ENCODE measurements at regions not wholly inside any gene's neighbourhood (a gene's known extent, or its start where the extent isn't known, plus 50 kb on each side); places are given as distances from the start of the nearest gene placed in this dataset.

DNA sequence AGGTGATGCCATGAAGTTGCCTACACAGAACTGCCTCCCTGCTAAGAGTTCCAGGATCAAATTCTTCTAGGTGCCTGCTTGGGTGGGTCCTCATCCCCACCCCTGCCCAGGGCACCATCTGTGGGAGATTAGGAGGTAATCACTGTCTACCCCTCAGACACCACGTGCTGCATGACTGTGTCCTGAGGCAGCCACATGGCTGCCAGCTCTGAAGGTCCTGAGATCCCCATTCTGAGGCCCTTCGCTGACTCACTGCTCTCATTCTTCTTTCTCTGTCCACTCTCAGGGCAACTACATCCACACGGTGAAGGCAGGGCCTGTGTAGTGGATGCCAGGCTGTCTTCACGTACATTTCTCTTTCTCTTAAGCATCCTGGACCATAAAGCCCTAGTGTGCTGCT is 222.9 kb upstream of the ANKRD55 start:
- no peaks in the 10 kb centered on the region for H3K36me3 ChIP-seq
- H3K4me3 ChIP-seq, result no peak overlapping the region
- H3K9me3 ChIP-seq, result no peaks in the 10 kb centered on the region
- DNase-seq (ENCODE audit: extremely low spot score), result no peak
- H3K27me3 ChIP-seq, result no peaks in the 10 kb centered on the region
- intact Hi-C loops (cut with DNase I), result no loop called here
- peaks cover 12 to 20% (median 17%) of the 10 kb centered on the region in 4 donors for H3K4me1 ChIP-seq
- 92% methylated on average over 4 of the region's 4 CpGs for WGBS
- TF ChIP-seq POLR2AphosphoS5 (IDR thresholded peaks at IDR 0.05), result no peak
- no peak for TF ChIP-seq POLR2A (IDR thresholded peaks at IDR 0.05; ENCODE audit: low read depth)
- no peak for TF ChIP-seq EP300 (IDR thresholded peaks at IDR 0.05)
- TF ChIP-seq, protein P1, sequence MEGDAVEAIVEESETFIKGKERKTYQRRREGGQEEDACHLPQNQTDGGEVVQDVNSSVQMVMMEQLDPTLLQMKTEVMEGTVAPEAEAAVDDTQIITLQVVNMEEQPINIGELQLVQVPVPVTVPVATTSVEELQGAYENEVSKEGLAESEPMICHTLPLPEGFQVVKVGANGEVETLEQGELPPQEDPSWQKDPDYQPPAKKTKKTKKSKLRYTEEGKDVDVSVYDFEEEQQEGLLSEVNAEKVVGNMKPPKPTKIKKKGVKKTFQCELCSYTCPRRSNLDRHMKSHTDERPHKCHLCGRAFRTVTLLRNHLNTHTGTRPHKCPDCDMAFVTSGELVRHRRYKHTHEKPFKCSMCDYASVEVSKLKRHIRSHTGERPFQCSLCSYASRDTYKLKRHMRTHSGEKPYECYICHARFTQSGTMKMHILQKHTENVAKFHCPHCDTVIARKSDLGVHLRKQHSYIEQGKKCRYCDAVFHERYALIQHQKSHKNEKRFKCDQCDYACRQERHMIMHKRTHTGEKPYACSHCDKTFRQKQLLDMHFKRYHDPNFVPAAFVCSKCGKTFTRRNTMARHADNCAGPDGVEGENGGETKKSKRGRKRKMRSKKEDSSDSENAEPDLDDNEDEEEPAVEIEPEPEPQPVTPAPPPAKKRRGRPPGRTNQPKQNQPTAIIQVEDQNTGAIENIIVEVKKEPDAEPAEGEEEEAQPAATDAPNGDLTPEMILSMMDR (IDR thresholded peaks at IDR 0.05), result no peak
- no peak overlapping the region for H3K27ac ChIP-seq (replicated peaks in 1 of 4)

GRCh38 chr5:56455417-56455816 is 222.3 kb upstream of the ANKRD55 start:
- no peak for DNase-seq (ENCODE audit: extremely low spot score)
- H3K9me3 ChIP-seq, result no peaks in the 10 kb centered on the region
- intact Hi-C loops (cut with DNase I), result no loop called here
- H3K4me3 ChIP-seq, result no peak overlapping the region
- no peaks in the 10 kb centered on the region for H3K27me3 ChIP-seq
- no peaks in the 10 kb centered on the region for H3K36me3 ChIP-seq
- peaks cover 9 to 17% (median 12%) of the 10 kb centered on the region in 4 donors for H3K4me1 ChIP-seq
- TF ChIP-seq POLR2AphosphoS5 (IDR thresholded peaks at IDR 0.05) (no peak), POLR2A (IDR thresholded peaks at IDR 0.05; ENCODE audit: low read depth) (no peak), EP300 (IDR thresholded peaks at IDR 0.05) (no peak)
- TF ChIP-seq, protein P1 (IDR thresholded peaks at IDR 0.05), result no peak
- no peak overlapping the region for H3K27ac ChIP-seq (replicated peaks in 1 of 4)
- WGBS, result 97% methylated on average over 4 of the region's 4 CpGs

- Histone ChIP-seq H3K27me3 (no peaks in the 10 kb centered on the region), H3K9me3 (no peaks in the 10 kb centered on the region), H3K4me1 (peaks cover 6 to 14% (median 9%) of the 10 kb centered on the region in 4 donors), H3K4me3 (no peak overlapping the region), H3K27ac (replicated peaks in 1 of 4) (no peak overlapping the region), H3K36me3 (no peaks in the 10 kb centered on the region)
- 98% methylated on average over 15 of the region's 15 CpGs for WGBS
- TF ChIP-seq EP300 (IDR thresholded peaks at IDR 0.05) (no peak), POLR2AphosphoS5 (IDR thresholded peaks at IDR 0.05) (no peak), POLR2A (IDR thresholded peaks at IDR 0.05; ENCODE audit: low read depth) (no peak)
- TF ChIP-seq, protein P1 (IDR thresholded peaks at IDR 0.05), result no peak
- intact Hi-C loops (cut with DNase I), result no loop called here
- DNase-seq (ENCODE audit: extremely low spot score), result no peak
These were observed 221.2 kb upstream of the ANKRD55 start for GRCh38 chr5:56454219-56454862.

DNA sequence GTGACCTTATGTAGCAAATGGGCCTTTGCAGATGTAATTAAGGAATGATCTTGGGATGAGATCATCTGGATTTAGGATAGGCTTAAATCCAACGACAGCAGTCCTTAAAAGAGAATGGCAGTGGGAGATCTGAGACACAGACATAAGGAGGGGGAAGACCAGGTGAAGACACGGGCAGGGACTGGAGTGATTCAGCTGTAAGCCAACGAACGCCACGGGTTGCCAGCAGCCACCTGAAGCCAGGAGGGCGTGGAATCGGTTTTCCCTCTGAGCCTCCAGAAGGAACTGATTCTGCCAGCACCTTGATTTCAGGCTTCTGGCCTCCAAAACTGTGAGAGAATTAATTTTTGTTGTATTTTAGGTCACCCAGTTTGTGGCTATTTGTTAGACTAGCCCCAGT is 218.6 kb upstream of the ANKRD55 start:
- intact Hi-C loops (cut with DNase I), result no loop called here
- Histone ChIP-seq H3K27me3 (no peaks in the 10 kb centered on the region), H3K4me3 (no peak overlapping the region), H3K4me1 (no peaks in the 10 kb centered on the region), H3K36me3 (no peaks in the 10 kb centered on the region), H3K9me3 (no peaks in the 10 kb centered on the region), H3K27ac (replicated peaks in 1 of 4) (no peak overlapping the region)
- WGBS, result 93% methylated on average over 7 of the region's 7 CpGs
- TF ChIP-seq EP300 (IDR thresholded peaks at IDR 0.05), result no peak
- no peak for TF ChIP-seq POLR2A (IDR thresholded peaks at IDR 0.05; ENCODE audit: low read depth)
- TF ChIP-seq, protein P1 (IDR thresholded peaks at IDR 0.05), result no peak
- DNase-seq (ENCODE audit: extremely low spot score), result no peak

- Histone ChIP-seq H3K36me3 (no peaks in the 10 kb centered on the region), H3K27ac (replicated peaks in 1 of 4) (no peak overlapping the region), H3K4me3 (no peak overlapping the region), H3K9me3 (no peaks in the 10 kb centered on the region), H3K27me3 (no peaks in the 10 kb centered on the region), H3K4me1 (no peaks in the 10 kb centered on the region)
- 58% methylated on average over 8 of the region's 8 CpGs for WGBS
- TF ChIP-seq POLR2AphosphoS5 (IDR thresholded peaks at IDR 0.05), result no peak
- TF ChIP-seq POLR2A (IDR thresholded peaks at IDR 0.05; ENCODE audit: low read depth), result no peak
- no peak for TF ChIP-seq EP300 (IDR thresholded peaks at IDR 0.05)
- TF ChIP-seq, protein P1 (IDR thresholded peaks at IDR 0.05), result no peak
- no peak for DNase-seq (ENCODE audit: extremely low spot score)
- intact Hi-C loops (cut with DNase I), result no loop called here
These were observed 217.6 kb upstream of the ANKRD55 start for GRCh38 chr5:56450766-56451165.
